Endothelial cell of umbilical vein (primary cell): ENCODE measurements at regions not wholly inside any gene's neighbourhood (a gene's known extent, or its start where the extent isn't known, plus 50 kb on each side); places are given as distances from the start of the nearest gene placed in this dataset.

Experiments
- BruUV-seq: library from RNA; stranded (reverse); fragments of 400-500 nt; replicated peaks from 2 replicates; lab custom pipeline; 2021; lab: Mats Ljungman, UMichigan
- CTCF ChIA-PET: fragments of 300-600, 350-600 bp; sonication (Branson Sonifier 250); formaldehyde crosslinking; loops from one replicate; lab custom pipeline; 2021; ENCODE audit warnings: antibody characterized with exemption, inconsistent platforms; lab: Charles Lee
- POLR2A ChIA-PET: fragments of 300-600, 350-600 bp; sonication (Branson Sonifier 250); formaldehyde crosslinking; loops from one replicate; lab custom pipeline; 2021; ENCODE audit warnings: antibody characterized with exemption, inconsistent platforms; lab: Charles Lee
- DNase-seq: peaks from one replicate; pipeline ENCODE4 v3.0.0-alpha.2; 2011; ENCODE audit warnings: low read depth, low spot score
- FAIRE-seq: peaks from 2 replicates; lab custom pipeline; 2011; peaks lifted over from hg19 to GRCh38; lab: Jason Lieb, UNC
- H2AFZ ChIP-seq: 2 replicates; pipeline ENCODE4 v1.6.0; 2012; ENCODE audit warnings: low read depth, low read length, control low read depth, inconsistent platforms
- H3K27ac ChIP-seq: 2 replicates; pipeline ENCODE4 v1.5.1; 2011; ENCODE audit warnings: low read depth, mild to moderate bottlenecking, control low read depth, low read length, moderate library complexity; ENCODE audit not compliant: insufficient read depth
- H3K27me3 ChIP-seq, 2 experiments: 2 replicates each; pipeline versions ENCODE4 v1.6.0 to v1.6.1; 2011; ENCODE audit warnings: low read length in 2 of 2, mixed read lengths in 1 of 2; ENCODE audit not compliant: control insufficient read depth in 2 of 2, insufficient read depth in 2 of 2
- H3K36me3 ChIP-seq, 2 experiments: 2 replicates in 1 of 2; 3 replicates in 1 of 2; pipeline ENCODE4 v1.5.1; 2011; ENCODE audit warnings: low read length in 2 of 2, mild to moderate bottlenecking in 1 of 2, moderate library complexity in 1 of 2; ENCODE audit not compliant: control insufficient read depth in 2 of 2, insufficient read depth in 2 of 2; ENCODE audit errors: extremely low read depth in 1 of 2
- H3K4me1 ChIP-seq: 3 replicates; pipeline ENCODE4 v1.5.1; 2011; ENCODE audit warnings: mild to moderate bottlenecking, low read length; ENCODE audit not compliant: control insufficient read depth, insufficient read depth; ENCODE audit errors: extremely low read depth
- H3K4me2 ChIP-seq: 2 replicates; pipeline ENCODE4 v1.6.1; 2011; ENCODE audit warnings: low read length, control low read depth, mixed read lengths; ENCODE audit not compliant: insufficient read depth
- H3K4me3 ChIP-seq, 3 experiments: fragments of 200-600 bp in 1 of 3; sonication (generic), shearing (Covaris generic) in 1 of 3; replicated peaks in 1 of 3; 2 replicates each; pipeline ENCODE4 v1.5.1; 2011 to 2016; ENCODE audit warnings: control low read depth in 3 of 3, low read length in 3 of 3, mild to moderate bottlenecking in 2 of 3, inconsistent platforms in 1 of 3, low read depth in 1 of 3, moderate library complexity in 1 of 3; ENCODE audit not compliant: insufficient read depth in 1 of 3
- H3K79me2 ChIP-seq: 2 replicates; pipeline ENCODE4 v1.6.0; 2012; ENCODE audit warnings: low read length, inconsistent platforms; ENCODE audit not compliant: control insufficient read depth, insufficient read depth
- H3K9ac ChIP-seq: replicated peaks from 2 replicates; pipeline ENCODE3; 2011; ENCODE audit warnings: low read length, control low read depth; ENCODE audit not compliant: insufficient read depth; ENCODE audit errors: extremely low read depth
- H3K9me1 ChIP-seq: replicated peaks from 3 replicates; pipeline ENCODE4 v1.6.0; 2011; ENCODE audit warnings: mild to moderate bottlenecking, low read length; ENCODE audit not compliant: control insufficient read depth, insufficient read depth; ENCODE audit errors: extremely low read depth
- H3K9me3 ChIP-seq: replicated peaks from 2 replicates; pipeline ENCODE4 v1.5.1; 2012; ENCODE audit warnings: low read length, inconsistent platforms; ENCODE audit not compliant: control insufficient read depth, insufficient read depth
- H4K20me1 ChIP-seq: replicated peaks from 2 replicates; pipeline ENCODE3; 2011; ENCODE audit warnings: mild to moderate bottlenecking, low read length; ENCODE audit not compliant: control insufficient read depth, insufficient read depth; ENCODE audit errors: extremely low read depth
- CTCF ChIP-seq, 2 donors: IDR thresholded peaks; 1 replicate in 1 of 2; 2 replicates in 1 of 2; pipeline ENCODE4 v1.5.1; 2011; ENCODE audit warnings: low read length in 2 of 2, mild to moderate bottlenecking in 2 of 2, moderate library complexity in 2 of 2, control low read depth in 1 of 2, inconsistent platforms in 1 of 2, low read depth in 1 of 2; ENCODE audit not compliant: insufficient read depth in 1 of 2; ENCODE audit errors: extremely low read depth in 1 of 2
- EZH2 ChIP-seq: IDR thresholded peaks from 2 replicates; pipeline ENCODE4 v1.6.1; 2012; ENCODE audit warnings: borderline replicate concordance, low read depth, mild to moderate bottlenecking, moderate library complexity, low read length, inconsistent platforms; ENCODE audit not compliant: severe bottlenecking
- FOS ChIP-seq: IDR thresholded peaks from 2 replicates; pipeline ENCODE4 v1.6.1; 2011; ENCODE audit warnings: mild to moderate bottlenecking, low read length, moderate library complexity, borderline replicate concordance; ENCODE audit not compliant: insufficient read depth
- GATA2 ChIP-seq: IDR thresholded peaks from 2 replicates; pipeline ENCODE4 v1.7.0; 2011; ENCODE audit warnings: low read depth, mild to moderate bottlenecking, moderate library complexity, mixed read lengths, low read length; ENCODE audit not compliant: insufficient read length, insufficient read depth
- JUN ChIP-seq: IDR thresholded peaks from 2 replicates; pipeline ENCODE4 v1.6.1; 2011; ENCODE audit warnings: borderline replicate concordance, low read depth; ENCODE audit not compliant: insufficient read length, insufficient read depth
- MAX ChIP-seq: IDR thresholded peaks from 2 replicates; pipeline ENCODE4 v1.6.1; 2011; ENCODE audit not compliant: insufficient read depth, insufficient read length
- MYC ChIP-seq: IDR thresholded peaks from one replicate; pipeline ENCODE4 v1.6.1; 2011; ENCODE audit warnings: mild to moderate bottlenecking, low read depth, low read length
- POLR2A ChIP-seq: IDR thresholded peaks from 2 replicates; pipeline ENCODE4 v1.6.1; 2012; ENCODE audit warnings: low read depth, mild to moderate bottlenecking, control low read depth, low read length
- POLR2AphosphoS5 ChIP-seq: IDR thresholded peaks from 2 replicates; pipeline ENCODE4 v1.6.1; 2012; ENCODE audit warnings: low read depth, mild to moderate bottlenecking, control low read depth, low read length, moderate library complexity; ENCODE audit not compliant: insufficient read depth
- dilution Hi-C: fragments of 300-500 bp; cut with MboI; formaldehyde crosslinking; loops from one replicate; pipeline ENCODE4 v1.15.0; 2019; ENCODE audit warnings: low sequenced_read_pairs; ENCODE audit not compliant: extremely low pct_ligation_motif_present
- intact Hi-C: fragments of 100-400 bp; cut with micrococcal nuclease; formaldehyde crosslinking; loops from one replicate; pipeline ENCODE4 v1.10.0; 2022

- Histone ChIP-seq H3K9me1 (no peaks in the 10 kb centered on the region), H3K4me1 (no peaks in the 10 kb centered on the region), H3K4me3 (no peak overlapping the region), H4K20me1 (no peaks in the 10 kb centered on the region), H3K4me2 (no peak overlapping the region), H3K79me2 (no peaks in the 10 kb centered on the region), H3K27ac (no peak overlapping the region), H2AFZ (no peak overlapping the region), H3K9me3 (no peaks in the 10 kb centered on the region), H3K27me3 (no peaks in the 10 kb centered on the region), H3K36me3 (no peaks in the 10 kb centered on the region), H3K9ac (no peak overlapping the region)
- CTCF ChIA-PET, result interaction anchor here (0.6 to 2.0 kb wide), 3 partner anchors 11 to 13 kb away, joined by 3 to 6 read pairs (median 4); no protein-coding TSS in a partner anchor
- TF ChIP-seq GATA2 (no peak), EZH2 (no peak), CTCF (IDR thresholded peaks at IDR 0.05; ENCODE audit: extremely low read depth in 1 of 2, insufficient read depth in 1 of 2, low read depth in 1 of 2, low read length in 2 of 2) (no peak), JUN (no peak), POLR2A (no peak), FOS (no peak), POLR2AphosphoS5 (no peak), MAX (no peak), MYC (no peak)
- DNase-seq (no peak), FAIRE-seq (no peak)
- POLR2A ChIA-PET, result no interaction called here
- intact Hi-C loops (no loop called here), dilution Hi-C loops (no loop called here)
- BruUV-seq, result no TSS peak
These were observed 78.0 kb downstream of the HMHB1 start for GRCh38 chr5:143889986-143890385.
